A549 (cell line): ENCODE measurements at regions not wholly inside any gene's neighbourhood (a gene's known extent, or its start where the extent isn't known, plus 50 kb on each side); places are given as distances from the start of the nearest gene placed in this dataset.

Source experiments
- EP300 ChIP-seq, 2 experiments: fragments of >200 bp; sonication (Bioruptor Twin); formaldehyde crosslinking; IDR thresholded peaks; 2 replicates in 1 of 2; 3 replicates in 1 of 2; pipeline ENCODE4 v1.6.1; 2016 to 2017
- ESRRA ChIP-seq: fragments of 150-350 bp; IDR thresholded peaks from 2 replicates; pipeline ENCODE4 v1.6.1; 2014; ENCODE audit warnings: mild to moderate bottlenecking, low read length, borderline replicate concordance
- FOSL2 ChIP-seq, 2 experiments: fragments of 450-650 bp in 1 of 2; fragments of >200 bp in 1 of 2; sonication (Bioruptor Twin) in 1 of 2; formaldehyde crosslinking; IDR thresholded peaks; 2 replicates each; pipeline versions ENCODE4 v1.5.0 to v1.6.1; 2016 to 2020; ENCODE audit warnings: mild to moderate bottlenecking in 1 of 2, moderate library complexity in 1 of 2
- RARB ChIP-seq: fragments of 250-450 bp; sonication (Bioruptor Pico); IDR thresholded peaks from 2 replicates; pipeline ENCODE4 v1.8.0; 2021; ENCODE audit warnings: mild to moderate bottlenecking, moderate library complexity
- SMC3 ChIP-seq: fragments of >200 bp; sonication (Bioruptor Twin); formaldehyde crosslinking; IDR thresholded peaks from 3 replicates; pipeline ENCODE4 v1.6.1; 2018; ENCODE audit warnings: inconsistent platforms
- TF ChIP-seq, protein P1 (sequence below): fragments of >200 bp; sonication (Bioruptor Twin); formaldehyde crosslinking; IDR thresholded peaks from 3 replicates; pipeline ENCODE4 v1.5.1; 2016

DNA sequence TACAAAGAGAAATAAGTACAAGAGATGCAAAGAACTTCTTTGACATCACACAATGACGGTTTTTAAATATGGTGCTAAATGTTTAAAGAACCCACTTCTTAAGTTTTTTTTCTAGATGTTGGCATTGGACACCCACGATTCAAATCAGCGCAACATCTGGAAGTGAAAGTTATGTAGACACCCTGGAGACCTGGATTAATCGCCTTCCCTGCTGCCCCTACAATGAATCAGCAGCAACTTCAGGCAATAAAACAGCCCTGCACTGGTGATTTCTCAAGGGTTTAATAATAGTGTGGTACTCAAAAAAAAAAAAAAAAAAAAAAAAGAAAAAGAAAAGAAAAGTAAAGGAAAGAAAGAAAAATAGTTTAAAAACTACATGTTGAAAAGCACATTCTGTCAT is 248.3 kb downstream of the NUF2 start:
- TF ChIP-seq SMC3 (no peak), FOSL2 (IDR thresholded peaks at IDR 0.05) (no peak), FOSL2 (CRISPR knock-in tag; IDR thresholded peaks at IDR 0.05) (no peak), ESRRA (no peak), RARB (no peak), EP300 (IDR thresholded peaks at IDR 0.05) (no peak)
- TF ChIP-seq, protein P1, sequence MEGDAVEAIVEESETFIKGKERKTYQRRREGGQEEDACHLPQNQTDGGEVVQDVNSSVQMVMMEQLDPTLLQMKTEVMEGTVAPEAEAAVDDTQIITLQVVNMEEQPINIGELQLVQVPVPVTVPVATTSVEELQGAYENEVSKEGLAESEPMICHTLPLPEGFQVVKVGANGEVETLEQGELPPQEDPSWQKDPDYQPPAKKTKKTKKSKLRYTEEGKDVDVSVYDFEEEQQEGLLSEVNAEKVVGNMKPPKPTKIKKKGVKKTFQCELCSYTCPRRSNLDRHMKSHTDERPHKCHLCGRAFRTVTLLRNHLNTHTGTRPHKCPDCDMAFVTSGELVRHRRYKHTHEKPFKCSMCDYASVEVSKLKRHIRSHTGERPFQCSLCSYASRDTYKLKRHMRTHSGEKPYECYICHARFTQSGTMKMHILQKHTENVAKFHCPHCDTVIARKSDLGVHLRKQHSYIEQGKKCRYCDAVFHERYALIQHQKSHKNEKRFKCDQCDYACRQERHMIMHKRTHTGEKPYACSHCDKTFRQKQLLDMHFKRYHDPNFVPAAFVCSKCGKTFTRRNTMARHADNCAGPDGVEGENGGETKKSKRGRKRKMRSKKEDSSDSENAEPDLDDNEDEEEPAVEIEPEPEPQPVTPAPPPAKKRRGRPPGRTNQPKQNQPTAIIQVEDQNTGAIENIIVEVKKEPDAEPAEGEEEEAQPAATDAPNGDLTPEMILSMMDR = no peak
